Upper lobe of left lung (tissue), 6 donors: ENCODE measurements at regions not wholly inside any gene's neighbourhood (a gene's known extent, or its start where the extent isn't known, plus 50 kb on each side); places are given as distances from the start of the nearest gene placed in this dataset.

Experiments
- ATAC-seq, 2 donors: fragments of 200-7000 bp; cut with Tn5 transposase; one replicate each; pipeline ENCODE4 v1.9.1; 2022; ENCODE audit warnings: mild to moderate bottlenecking in 2 of 2, moderate library complexity in 2 of 2; ENCODE audit not compliant: low FRiP score in 2 of 2
- DNase-seq, 2 donors: peaks; one replicate each; pipeline ENCODE4 v3.0.0-alpha.2; 2019 to 2020
- H3K27ac ChIP-seq, 4 donors: fragments of 200-600 bp; sonication (generic); one replicate each; pipeline ENCODE4 v1.5.1; 2016 to 2019
- H3K27me3 ChIP-seq, 4 donors: fragments of 200-600 bp; sonication (generic); one replicate each; pipeline ENCODE4 v1.5.1; 2017 to 2019
- H3K36me3 ChIP-seq, 4 donors: fragments of 200-600 bp; sonication (generic); one replicate each; pipeline ENCODE4 v1.5.1; 2016 to 2019
- H3K4me1 ChIP-seq, 4 donors: fragments of 200-600 bp; sonication (generic); one replicate each; pipeline ENCODE4 v1.5.1; 2018 to 2019
- H3K4me3 ChIP-seq, 4 donors: fragments of 200-600 bp; sonication (generic); one replicate each; pipeline ENCODE4 v1.5.1; 2017 to 2019; ENCODE audit warnings: mild to moderate bottlenecking in 2 of 4, moderate library complexity in 1 of 4
- H3K9me3 ChIP-seq, 4 donors: fragments of 200-600 bp; sonication (generic); one replicate each; pipeline ENCODE4 v1.5.1; 2018 to 2019
- EP300 ChIP-seq, 4 donors: sonication (generic); formaldehyde crosslinking; IDR thresholded peaks; one replicate each; pipeline ENCODE4 v1.5.1; 2017; ENCODE audit warnings: antibody characterized with exemption in 4 of 4, control low read depth in 2 of 4
- POLR2A ChIP-seq, 4 donors: fragments of 450-650 bp; IDR thresholded peaks; one replicate each; pipeline ENCODE4 v1.5.1; 2016 to 2017; ENCODE audit warnings: antibody characterized with exemption in 4 of 4, mild to moderate bottlenecking in 2 of 4
- POLR2AphosphoS5 ChIP-seq, 2 donors: sonication (generic); formaldehyde crosslinking; IDR thresholded peaks; one replicate each; pipeline ENCODE4 v1.5.1; 2017; ENCODE audit warnings: antibody characterized with exemption in 2 of 2
- WGBS, 2 donors: methylation state at CpG; one replicate each; pipeline ENCODE4 v1.1.5; 2017 to 2018; 5-methylcytosine and 5-hydroxymethylcytosine counted together
- TF ChIP-seq, protein P1 (sequence below), 6 experiments: fragments of 450-650 bp in 4 of 6; fragments of 200-600 bp in 2 of 6; sonication (generic) in 2 of 6; IDR thresholded peaks; one replicate each; pipeline ENCODE4 v1.5.1; 2016 to 2019; ENCODE audit warnings: antibody characterized with exemption in 6 of 6
- donor health status: DM: no; HTN: no; CAD: no; lungs with moderate emphysema.
- donor health status: DM: no; HTN: yes; CAD: no; lungs with severe emphysema.

DNA sequence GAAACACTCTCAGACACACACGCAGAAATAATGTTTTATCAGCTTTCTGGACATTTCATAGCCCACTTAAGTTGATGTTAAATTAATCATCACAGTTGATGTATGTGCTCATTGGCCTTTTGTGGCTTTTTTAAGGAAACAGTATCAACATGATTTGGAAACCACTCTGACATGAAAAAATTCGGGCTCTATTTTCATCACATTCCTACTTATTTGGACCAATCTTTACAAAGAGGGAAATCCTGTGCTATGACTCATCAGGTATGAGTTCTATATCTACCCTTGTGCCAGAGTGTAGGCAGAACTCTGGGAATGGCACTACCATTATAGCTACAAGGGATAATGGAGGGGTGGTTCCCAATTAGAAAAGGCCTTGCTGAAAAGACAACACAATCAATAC, 388.4 kb upstream of the PTGER4 start:
- Histone ChIP-seq H3K9me3 (no peaks in the 10 kb centered on the region), H3K36me3 (no peaks in the 10 kb centered on the region), H3K4me3 (no peak overlapping the region), H3K27ac (no peak overlapping the region), H3K4me1 (no peaks in the 10 kb centered on the region), H3K27me3 (no peaks in the 10 kb centered on the region)
- TF ChIP-seq EP300 (IDR thresholded peaks at IDR 0.05) (no peak), POLR2AphosphoS5 (IDR thresholded peaks at IDR 0.05) (no peak), POLR2A (IDR thresholded peaks at IDR 0.05) (no peak)
- TF ChIP-seq, protein P1, sequence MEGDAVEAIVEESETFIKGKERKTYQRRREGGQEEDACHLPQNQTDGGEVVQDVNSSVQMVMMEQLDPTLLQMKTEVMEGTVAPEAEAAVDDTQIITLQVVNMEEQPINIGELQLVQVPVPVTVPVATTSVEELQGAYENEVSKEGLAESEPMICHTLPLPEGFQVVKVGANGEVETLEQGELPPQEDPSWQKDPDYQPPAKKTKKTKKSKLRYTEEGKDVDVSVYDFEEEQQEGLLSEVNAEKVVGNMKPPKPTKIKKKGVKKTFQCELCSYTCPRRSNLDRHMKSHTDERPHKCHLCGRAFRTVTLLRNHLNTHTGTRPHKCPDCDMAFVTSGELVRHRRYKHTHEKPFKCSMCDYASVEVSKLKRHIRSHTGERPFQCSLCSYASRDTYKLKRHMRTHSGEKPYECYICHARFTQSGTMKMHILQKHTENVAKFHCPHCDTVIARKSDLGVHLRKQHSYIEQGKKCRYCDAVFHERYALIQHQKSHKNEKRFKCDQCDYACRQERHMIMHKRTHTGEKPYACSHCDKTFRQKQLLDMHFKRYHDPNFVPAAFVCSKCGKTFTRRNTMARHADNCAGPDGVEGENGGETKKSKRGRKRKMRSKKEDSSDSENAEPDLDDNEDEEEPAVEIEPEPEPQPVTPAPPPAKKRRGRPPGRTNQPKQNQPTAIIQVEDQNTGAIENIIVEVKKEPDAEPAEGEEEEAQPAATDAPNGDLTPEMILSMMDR (IDR thresholded peaks at IDR 0.05) = no peak
- ATAC-seq = no peak
- 71 to 75% methylated on average over 2 of the region's 2 CpGs for WGBS, 2 donors
- DNase-seq = no peak

- Histone ChIP-seq H3K4me1 (no peaks in the 10 kb centered on the region), H3K36me3 (no peaks in the 10 kb centered on the region), H3K9me3 (no peaks in the 10 kb centered on the region), H3K27ac (no peak overlapping the region), H3K4me3 (no peak overlapping the region), H3K27me3 (no peaks in the 10 kb centered on the region)
- ATAC-seq (no peak), DNase-seq (no peak)
- TF ChIP-seq POLR2AphosphoS5 (IDR thresholded peaks at IDR 0.05) (no peak), POLR2A (IDR thresholded peaks at IDR 0.05) (no peak), EP300 (IDR thresholded peaks at IDR 0.05) (no peak)
- TF ChIP-seq, protein P1 (IDR thresholded peaks at IDR 0.05) = no peak
- 77 to 89% methylated on average over 4 of the region's 4 CpGs for WGBS, 2 donors
Observed at GRCh38 chr5:40288800-40289485, 390.8 kb upstream of the PTGER4 start.

DNA sequence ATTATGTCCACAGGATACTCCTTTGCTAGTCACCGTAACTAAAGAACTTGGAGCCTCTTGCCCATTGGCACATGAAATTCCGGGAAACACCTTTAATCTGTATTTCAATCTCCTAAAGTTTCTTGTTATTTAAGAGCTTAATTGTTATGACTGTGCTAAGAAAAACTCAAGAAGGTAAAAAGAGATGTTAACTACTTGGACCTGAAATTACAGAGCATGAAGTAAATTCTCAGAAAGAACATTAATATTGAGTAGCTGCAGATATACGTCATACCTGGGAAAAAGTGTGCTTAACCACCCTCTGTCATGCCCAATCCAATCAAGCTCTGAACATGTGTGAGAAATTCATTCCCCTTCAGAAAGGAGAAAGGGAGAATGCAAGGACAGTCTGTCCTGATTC, 394.9 kb upstream of the PTGER4 start:
- Histone ChIP-seq H3K4me1 (no peaks in the 10 kb centered on the region), H3K36me3 (no peaks in the 10 kb centered on the region), H3K27me3 (no peaks in the 10 kb centered on the region), H3K9me3 (no peaks in the 10 kb centered on the region), H3K27ac (no peak overlapping the region), H3K4me3 (no peak overlapping the region)
- ATAC-seq (no peak), DNase-seq (no peak)
- no peak for TF ChIP-seq EP300 (IDR thresholded peaks at IDR 0.05)
- 91% methylated on average over 3 of the region's 3 CpGs for WGBS, 2 donors

DNA sequence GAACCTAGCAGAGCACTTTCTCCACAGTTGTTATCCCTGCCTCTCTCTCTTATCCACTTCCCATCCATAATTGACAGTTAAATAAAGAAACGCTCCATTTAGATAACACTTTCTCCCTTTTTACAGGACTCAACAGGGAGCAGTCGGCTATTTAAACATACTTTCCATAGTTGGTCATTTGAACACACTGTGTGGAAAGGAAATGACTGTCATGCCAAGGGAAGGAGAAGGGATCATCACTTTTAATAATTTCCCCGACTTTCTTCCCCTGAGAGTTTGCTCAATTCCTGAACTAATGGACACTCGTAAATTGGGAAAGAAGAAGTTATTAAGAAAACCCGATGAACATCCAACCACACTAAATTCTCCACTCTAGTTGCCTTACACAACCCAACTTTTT, 400.8 kb upstream of the PTGER4 start:
- Histone ChIP-seq H3K9me3 (no peaks in the 10 kb centered on the region), H3K36me3 (no peaks in the 10 kb centered on the region), H3K4me1 (no peaks in the 10 kb centered on the region), H3K4me3 (no peak overlapping the region), H3K27ac (no peak overlapping the region), H3K27me3 (no peaks in the 10 kb centered on the region)
- ATAC-seq = no peak
- 84 to 86% methylated on average over 5 of the region's 5 CpGs for WGBS, 2 donors
- TF ChIP-seq POLR2AphosphoS5 (IDR thresholded peaks at IDR 0.05) = no peak
- no peak for TF ChIP-seq POLR2A (IDR thresholded peaks at IDR 0.05)
- TF ChIP-seq, protein P1 (IDR thresholded peaks at IDR 0.05) = no peak
- TF ChIP-seq EP300 (IDR thresholded peaks at IDR 0.05) = no peak
- no peak for DNase-seq

DNA sequence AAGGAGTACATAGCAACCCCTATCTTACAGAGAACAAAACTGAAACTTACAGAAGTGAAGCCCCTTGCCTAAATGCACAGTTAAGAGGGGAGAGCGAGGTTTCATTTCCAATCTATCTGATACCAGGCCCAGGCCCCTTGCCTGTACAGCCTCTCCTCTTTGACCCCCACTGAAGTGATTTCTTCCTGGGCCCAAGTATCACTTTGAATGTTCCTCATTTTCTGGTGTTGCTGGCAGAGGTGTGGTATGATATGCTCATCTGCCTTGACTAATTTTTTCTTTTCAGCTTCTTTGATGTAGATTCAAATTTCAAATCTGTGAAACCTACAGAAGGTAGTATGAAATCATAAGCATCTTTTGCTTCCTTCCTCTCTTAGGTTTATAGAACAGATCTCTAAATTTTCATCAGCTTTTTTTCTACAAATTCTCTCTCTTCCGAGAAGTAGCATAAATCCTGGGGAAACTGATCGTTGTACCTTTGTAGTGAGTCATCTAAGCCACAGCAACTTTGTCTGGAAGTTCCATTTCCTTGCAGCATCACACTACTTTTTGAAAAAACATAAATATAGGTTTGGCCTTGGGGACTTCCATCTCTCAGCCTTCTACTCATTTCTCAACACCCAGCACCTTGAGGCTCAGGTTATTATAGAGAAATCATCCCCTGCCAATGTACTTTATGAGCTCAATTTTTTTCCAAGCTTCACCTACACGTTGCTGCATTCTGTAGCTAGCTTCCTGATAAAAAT, 402.4 kb upstream of the PTGER4 start:
- Histone ChIP-seq H3K4me1 (no peaks in the 10 kb centered on the region), H3K27ac (peak overlapping the region in 1 of 4 donors; percentile 20), H3K9me3 (no peaks in the 10 kb centered on the region), H3K36me3 (no peaks in the 10 kb centered on the region), H3K4me3 (no peak overlapping the region), H3K27me3 (no peaks in the 10 kb centered on the region)
- 76 to 84% methylated on average over 4 of the region's 4 CpGs for WGBS, 2 donors
- ATAC-seq = no peak
- no peak for DNase-seq
- TF ChIP-seq EP300 (IDR thresholded peaks at IDR 0.05) = no peak
- TF ChIP-seq, protein P1 (IDR thresholded peaks at IDR 0.05) = no peak
- no peak for TF ChIP-seq POLR2AphosphoS5 (IDR thresholded peaks at IDR 0.05)
- no peak for TF ChIP-seq POLR2A (IDR thresholded peaks at IDR 0.05)
